T-helper 22 cell (primary cell): ENCODE measurements at regions not wholly inside any gene's neighbourhood (a gene's known extent, or its start where the extent isn't known, plus 50 kb on each side); places are given as distances from the start of the nearest gene placed in this dataset.

Experiments used
- DNase-seq: peaks from one replicate; pipeline ENCODE4 v3.0.0-alpha.2; 2020; ENCODE audit warnings: low read depth

- no peak for DNase-seq
These were observed 75.3 kb upstream of the PLCL2 start for GRCh38 chr3:16809482-16809881.

DNA sequence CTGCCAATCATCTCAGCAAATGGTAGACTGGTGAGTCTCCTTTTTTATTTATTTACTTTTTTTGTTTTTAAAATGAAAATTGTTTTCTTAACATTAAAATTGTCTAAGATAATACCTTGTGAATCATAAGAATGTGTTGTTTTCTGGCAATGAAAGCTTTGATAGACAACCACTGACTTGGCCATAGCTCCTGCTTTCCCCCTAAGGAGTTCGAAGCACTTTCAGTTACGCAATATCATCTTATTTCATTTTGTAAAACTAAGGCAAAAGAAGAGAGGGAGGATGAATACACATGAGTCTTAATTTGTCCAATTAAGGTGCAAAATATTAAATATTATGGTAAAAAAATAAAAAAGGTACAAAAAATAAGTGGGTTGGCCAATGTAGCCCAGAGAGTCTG is 74.8 kb upstream of the PLCL2 start:
- DNase-seq, result no peak

GRCh38 chr3:16810593-16811367 is 74.0 kb upstream of the PLCL2 start:
- no peak for DNase-seq

DNA sequence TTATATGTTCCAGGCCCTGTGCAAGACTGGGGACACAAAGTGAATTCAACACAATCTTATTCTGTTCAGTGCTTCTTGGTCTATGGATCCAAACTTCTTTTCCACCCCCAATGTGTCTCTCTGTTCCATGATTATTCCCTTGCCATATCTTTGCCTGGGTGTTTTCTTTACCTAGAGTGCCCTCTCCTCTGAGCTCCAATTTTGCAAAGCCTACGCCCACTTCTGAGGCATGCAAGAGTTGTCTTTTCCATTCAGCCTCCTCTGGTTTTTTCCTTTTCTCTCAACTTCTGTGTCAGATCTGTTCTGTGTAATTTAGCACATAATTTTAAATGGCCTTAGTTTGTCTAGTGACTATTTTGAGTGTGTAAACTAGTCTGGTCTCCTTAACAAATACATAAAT is 72.8 kb upstream of the PLCL2 start:
- DNase-seq, result no peak

- no peak for DNase-seq
These were observed 71.4 kb upstream of the PLCL2 start for GRCh38 chr3:16813336-16813735.

DNA sequence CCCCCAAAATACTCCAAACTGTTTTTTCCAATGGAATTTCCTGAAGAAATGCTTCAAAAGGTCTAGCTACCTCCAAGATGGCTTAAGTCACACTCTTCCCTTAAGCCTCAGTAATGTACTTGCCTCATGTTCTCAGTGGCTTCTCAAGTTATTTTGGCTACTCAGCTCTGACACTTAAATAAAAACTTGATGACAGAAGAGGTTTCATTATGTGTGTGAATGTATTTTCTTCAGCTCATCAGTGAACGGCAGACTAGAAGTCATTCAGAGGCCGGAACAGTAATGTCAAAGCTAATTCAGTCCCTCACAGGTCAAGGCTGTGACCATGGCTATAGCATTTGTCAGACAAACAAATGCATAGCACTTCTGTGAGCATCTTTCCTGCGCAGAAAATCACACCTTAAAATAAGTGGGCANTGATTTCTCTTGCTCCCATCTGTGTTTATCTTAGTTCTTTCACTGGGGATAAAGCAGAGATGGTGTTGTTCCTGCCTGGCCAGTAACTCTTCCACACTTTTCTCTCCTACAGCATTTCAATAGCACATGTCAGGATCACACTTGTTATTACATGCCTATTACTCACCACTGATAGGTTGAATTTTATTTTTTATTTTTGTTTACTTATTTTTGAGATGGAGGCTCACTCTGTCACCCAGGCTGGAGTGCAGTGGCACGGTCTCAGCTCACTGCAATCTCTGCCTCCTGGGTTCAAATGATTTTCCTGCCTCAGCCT is 68.5 kb upstream of the PLCL2 start:
- DNase-seq, result no peak

GRCh38 chr3:16817197-16817596 is 67.6 kb upstream of the PLCL2 start:
- DNase-seq, result no peak

DNA sequence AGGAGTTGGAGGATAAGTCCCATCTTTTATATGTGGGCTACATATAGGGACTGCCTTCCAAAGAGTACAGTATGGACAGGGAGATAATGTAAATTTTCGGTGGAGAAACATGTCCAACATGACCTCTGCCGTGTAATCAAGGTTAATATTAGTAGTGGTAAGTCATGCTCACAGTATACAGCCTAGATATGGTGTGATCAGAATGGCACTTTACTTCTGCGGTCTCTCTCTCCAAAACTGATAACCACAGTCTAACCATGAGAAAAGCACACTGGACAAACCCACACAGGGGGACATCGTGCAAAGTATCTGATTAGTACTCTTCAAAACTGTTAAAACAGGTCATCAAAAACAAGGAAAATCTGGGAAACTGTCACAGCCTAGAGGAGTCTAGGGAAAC is 66.6 kb upstream of the PLCL2 start:
- DNase-seq, result no peak

- no peak for DNase-seq
These were observed 65.8 kb upstream of the PLCL2 start for GRCh38 chr3:16818945-16819344.

- no peak for DNase-seq
These were observed 64.3 kb upstream of the PLCL2 start for GRCh38 chr3:16820485-16820884.

- DNase-seq, result no peak
These were observed 63.7 kb upstream of the PLCL2 start for GRCh38 chr3:16821053-16821452.

DNA sequence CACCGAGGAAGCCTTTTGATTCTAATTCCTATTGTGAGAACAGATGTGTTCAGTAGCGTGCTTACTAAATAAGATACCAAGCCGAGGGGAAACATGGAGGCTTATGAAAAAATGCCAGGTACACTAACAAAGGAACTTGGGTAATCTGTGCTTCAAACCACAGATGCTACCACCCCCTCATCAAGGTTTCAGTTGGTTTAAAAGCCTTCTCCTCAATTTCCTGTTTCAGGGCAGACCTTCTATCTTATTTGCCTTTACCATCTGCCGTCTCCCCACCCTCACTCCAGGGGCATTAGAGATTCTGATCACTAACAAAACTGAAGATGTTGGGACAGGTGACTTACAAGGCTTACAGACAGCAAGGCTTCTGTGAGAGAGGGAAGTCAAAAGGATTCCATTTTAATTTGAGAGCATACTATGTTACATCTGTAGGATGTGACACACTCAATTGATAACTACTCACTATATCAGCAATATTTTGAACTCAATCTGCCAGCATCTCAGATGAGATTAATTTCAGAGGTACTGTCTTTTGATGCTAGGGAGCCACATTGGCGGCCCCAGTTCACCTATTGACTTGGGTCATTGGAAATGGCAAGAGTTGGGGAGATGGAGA is 60.6 kb upstream of the PLCL2 start:
- no peak for DNase-seq

GRCh38 chr3:16825617-16826204 is 59.0 kb upstream of the PLCL2 start:
- no peak for DNase-seq

- DNase-seq, result peak; percentile 13
These were observed 55.9 kb upstream of the PLCL2 start for GRCh38 chr3:16828815-16829214.

DNA sequence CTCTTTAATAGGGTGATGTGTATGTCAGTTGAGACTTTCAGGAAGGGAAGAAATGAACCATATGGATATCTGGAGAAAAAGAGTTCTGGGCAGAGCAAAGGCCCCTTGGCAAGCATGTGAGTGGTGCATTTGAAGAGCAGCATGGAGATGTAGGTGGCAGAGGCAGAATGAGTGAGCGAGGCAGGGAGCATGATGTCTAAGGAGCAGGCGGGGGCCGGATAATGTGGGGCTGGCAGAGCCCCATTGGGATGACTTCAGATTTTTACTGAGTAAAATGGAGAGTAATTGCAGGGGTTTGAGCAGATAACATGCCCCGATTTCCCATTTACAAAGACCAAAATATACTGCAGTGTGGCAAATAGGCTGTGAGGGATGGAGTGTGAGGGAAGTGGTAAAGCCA is 52.9 kb upstream of the PLCL2 start:
- no peak for DNase-seq

GRCh38 chr3:16834214-16834613 is 50.5 kb upstream of the PLCL2 start:
- DNase-seq, result no peak

DNA sequence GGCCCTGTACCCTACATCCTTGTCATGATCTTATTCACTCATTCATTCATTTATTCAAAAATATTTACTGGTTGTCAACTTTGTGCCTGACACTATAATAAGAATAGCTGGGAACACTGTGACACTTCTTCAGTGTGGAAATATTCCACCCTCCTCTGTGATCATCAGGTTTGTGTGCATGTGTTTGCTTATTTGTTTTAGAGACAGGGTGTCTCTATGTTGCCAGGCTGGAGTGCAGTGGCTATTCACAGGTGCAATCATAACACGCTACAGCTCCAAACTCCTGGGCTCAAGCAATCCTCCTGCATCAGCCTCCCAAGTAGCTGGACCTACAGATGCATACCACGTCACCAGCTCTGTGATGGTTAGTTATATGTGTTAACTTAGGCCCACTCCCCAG is 50.0 kb upstream of the PLCL2 start:
- DNase-seq, result no peak
